ENCODE measurements at regions not wholly inside any gene's neighbourhood (a gene's known extent, or its start where the extent isn't known, plus 50 kb on each side); places are given as distances from the start of the nearest gene placed in this dataset.

- DNase-seq = no peak
These were observed 50.9 kb upstream of the GJA5 start for GRCh38 chr1:147811273-147811672.

- no peak for DNase-seq
These were observed 51.3 kb upstream of the GJA5 start for GRCh38 chr1:147811751-147812150.

DNA sequence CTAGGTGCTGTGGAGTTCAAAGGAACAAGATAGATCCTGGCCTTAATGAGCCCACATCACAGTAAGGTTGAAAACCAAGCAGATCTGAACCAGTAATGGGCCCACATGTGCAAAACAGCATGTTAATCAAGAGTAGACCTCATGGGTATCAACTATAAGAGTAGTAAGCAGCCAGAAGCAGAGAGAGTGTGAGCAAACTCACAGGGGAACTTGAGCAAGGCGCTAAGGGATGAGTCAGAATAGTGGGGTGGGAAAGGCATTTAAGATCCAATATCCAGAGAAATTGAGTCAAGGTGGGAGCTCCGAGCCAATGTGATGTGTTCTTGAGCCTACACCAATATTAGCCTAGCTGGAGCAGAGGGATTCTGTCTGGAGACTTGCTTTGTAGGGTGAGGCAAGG lies 52.4 kb upstream of the GJA5 start:
- DNase-seq = no peak

GRCh38 chr1:147815503-147815902 lies 55.1 kb upstream of the GJA5 start:
- DNase-seq = no peak

GRCh38 chr1:147820761-147821297 lies 60.4 kb upstream of the GJA5 start:
- no peak for DNase-seq

DNA sequence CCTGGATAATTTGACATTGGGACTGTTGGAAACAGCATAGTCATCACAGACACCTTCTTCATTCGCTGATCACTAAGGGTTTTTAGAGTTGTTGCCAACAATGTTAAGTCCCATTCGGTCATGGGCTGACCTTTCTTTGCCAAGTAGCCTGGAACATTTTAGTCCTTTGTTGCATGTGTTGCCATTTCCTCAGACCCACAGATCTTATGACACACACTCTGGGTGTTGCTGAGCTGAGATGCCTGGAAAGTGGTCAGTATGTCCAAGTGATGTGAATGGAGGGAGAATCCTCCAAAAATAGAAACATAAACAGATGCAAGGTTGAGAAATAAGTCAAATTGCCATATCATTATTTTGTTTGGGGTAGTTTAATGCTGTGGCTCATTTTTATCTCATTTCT lies 61.5 kb upstream of the GJA5 start:
- no peak for DNase-seq

DNA sequence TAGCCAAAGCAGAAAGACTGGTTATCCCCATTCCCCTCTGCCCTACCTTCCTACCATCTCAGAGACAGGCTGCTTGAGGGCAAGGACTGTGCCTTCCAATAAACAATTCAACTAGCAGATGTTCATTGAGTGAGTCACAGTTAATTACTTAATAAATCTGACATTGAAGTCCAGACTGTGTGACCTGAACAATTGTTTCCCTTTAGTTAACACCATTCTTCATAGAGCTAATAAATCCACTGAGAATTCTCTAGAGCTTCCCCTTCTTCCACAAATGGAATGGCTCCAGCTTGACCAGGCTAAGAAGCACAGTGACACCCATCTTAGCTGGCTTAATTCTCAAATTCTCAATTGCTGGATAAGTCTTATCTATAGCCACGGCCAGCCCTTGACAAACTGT lies 61.9 kb upstream of the GJA5 start:
- DNase-seq = no peak

GRCh38 chr1:147824001-147824400 lies 63.6 kb upstream of the GJA5 start:
- DNase-seq = no peak

- no peak for DNase-seq
These were observed 64.4 kb upstream of the GJA5 start for GRCh38 chr1:147824798-147825197.

GRCh38 chr1:147825586-147825985 lies 65.2 kb upstream of the GJA5 start:
- no peak for DNase-seq

DNA sequence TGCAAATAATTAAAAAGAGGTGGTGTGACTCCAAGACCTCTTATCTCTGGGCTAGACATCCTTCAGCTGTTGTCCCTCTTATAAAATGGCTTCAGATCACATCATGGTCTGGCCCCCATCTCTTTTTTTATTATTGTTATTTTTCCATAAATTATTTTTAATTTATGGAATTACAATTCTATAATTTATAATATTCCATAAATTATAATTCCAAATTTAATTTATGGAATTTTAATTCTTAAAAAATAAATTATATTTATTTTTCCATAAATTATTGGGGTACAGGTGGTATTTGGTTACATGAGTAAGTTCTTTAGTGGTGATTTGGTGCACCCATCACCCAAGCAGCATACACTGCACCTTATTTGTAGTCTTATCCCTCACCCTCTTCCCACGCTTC lies 65.9 kb upstream of the GJA5 start:
- no peak for DNase-seq

GRCh38 chr1:147833231-147833860 lies 69.2 kb upstream of the GJA8 start:
- DNase-seq = no peak

- DNase-seq = no peak
These were observed 68.4 kb upstream of the GJA8 start for GRCh38 chr1:147834181-147834580.

GRCh38 chr1:147834810-147835209 lies 67.8 kb upstream of the GJA8 start:
- DNase-seq = no peak

GRCh38 chr1:147837129-147837963 lies 65.2 kb upstream of the GJA8 start:
- DNase-seq = no peak

- no peak for DNase-seq
These were observed 64.7 kb upstream of the GJA8 start for GRCh38 chr1:147837964-147838292.

GRCh38 chr1:147840909-147841308 lies 61.7 kb upstream of the GJA8 start:
- DNase-seq = no peak

DNA sequence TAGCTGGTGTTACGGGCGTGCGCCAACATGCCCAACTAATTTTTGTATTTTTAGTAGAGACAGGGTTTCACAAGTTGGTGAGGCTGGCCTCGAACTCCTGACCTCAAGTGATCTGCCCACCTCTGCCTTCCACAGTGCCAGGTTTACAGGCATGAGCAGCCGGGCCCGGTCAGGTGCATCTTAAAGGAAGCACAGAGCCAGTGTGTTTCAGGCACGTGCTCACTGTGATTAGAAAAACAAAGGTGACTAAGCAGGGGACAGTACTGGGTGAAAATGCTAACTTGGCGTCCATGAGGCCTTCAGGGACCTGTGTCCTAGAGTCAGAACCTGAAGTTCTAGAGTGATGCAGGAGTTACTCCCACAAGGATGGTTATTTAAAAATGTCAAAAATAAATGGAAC lies 60.0 kb upstream of the GJA8 start:
- DNase-seq = no peak

DNA sequence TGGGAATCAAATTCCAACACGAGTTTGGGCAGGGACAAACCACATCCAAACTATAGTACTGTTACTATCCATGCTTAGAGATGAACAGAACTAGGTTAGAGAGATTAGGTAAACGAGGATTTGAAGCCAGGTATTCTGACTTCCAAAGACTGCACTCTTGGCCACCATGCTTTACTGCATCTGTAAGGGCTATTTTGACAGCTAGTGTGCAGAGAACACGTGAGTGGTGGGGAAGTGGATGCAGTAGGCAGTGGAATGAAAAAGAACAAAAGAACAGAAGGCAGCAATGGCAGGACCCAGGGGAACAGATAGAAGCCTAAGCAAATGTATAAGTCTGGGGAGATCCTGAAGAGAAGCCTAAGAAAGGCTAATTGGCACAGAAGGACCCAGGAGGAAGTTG lies 59.1 kb upstream of the GJA8 start:
- peak; percentile 26 for DNase-seq

DNA sequence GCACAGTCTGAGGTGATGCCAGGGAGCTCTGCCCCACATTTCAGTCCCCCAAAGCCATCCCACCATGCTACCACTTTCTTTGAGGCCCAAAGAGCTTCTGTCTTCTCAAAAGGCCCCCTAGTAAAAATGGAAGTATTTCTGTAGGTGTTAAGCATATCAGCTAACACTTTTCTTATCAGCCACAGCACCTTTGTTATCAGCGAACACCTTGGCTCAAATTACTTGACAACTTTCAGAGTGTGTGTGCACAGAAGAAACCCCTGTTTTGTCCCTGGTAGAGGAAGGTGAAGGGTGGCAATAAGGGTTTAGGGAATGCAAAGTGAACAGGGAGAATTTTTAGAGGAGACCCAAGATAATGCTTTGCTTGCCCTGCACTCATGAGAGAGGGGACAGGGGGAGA lies 54.8 kb upstream of the GJA8 start:
- no peak for DNase-seq

DNA sequence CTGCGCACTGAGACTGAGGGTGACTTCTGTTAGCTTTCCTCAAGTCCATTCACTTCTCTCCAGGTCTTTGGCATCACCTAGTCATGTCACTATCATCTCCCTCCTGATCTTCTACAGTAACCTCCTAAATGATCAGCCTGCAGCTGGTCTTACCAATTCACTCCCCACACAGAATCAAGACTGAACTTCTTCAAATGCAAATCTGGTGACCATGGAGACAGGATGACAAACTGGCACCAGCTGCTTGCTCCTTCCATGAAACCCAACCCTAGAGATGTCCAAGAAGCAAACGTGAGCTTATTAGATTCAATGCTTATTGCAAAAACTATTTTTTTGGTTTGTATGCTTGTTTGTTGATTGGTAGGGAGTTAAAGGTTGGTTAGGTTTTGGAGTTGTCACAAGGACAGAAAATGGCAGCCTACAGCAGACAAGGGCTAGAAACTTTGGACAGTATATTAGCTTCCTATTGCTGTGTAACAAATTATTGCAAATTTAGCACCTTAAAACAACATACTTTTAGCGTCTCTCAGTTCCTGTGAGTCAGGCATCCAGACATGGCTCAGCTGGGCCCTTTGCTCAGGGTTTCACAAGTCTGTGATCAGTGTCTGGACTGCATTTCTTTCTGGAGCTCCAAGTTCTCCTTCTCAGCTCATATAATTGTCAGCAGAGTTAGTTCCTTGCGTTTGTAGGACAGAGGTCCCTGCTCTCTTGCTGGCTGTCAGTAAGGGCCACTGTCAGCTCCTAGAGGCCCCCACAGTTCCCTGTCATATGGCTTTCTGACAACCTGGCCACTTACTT lies 53.3 kb upstream of the GJA8 start:
- no peak for DNase-seq

DNA sequence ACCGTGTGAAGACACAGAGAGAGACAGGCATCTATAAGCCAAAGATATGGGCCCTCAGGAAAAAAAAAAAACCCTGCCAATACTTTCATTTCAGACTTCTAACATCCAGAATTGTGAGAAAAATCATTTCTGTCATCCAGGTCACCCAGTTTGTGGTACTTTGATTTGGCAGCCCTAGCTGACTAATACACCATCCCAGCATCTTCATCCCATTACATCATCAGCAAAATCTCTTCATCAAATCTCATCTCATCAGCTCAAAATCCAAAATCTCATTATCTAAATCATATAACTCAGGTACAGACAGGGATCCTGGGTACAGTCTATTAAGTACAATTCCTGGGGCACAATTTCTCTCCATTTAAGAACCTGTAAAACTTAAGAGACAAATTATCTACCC lies 51.9 kb upstream of the GJA8 start:
- no peak for DNase-seq

GRCh38 chr1:147851149-147851548 lies 51.4 kb upstream of the GJA8 start:
- no peak for DNase-seq

DNA sequence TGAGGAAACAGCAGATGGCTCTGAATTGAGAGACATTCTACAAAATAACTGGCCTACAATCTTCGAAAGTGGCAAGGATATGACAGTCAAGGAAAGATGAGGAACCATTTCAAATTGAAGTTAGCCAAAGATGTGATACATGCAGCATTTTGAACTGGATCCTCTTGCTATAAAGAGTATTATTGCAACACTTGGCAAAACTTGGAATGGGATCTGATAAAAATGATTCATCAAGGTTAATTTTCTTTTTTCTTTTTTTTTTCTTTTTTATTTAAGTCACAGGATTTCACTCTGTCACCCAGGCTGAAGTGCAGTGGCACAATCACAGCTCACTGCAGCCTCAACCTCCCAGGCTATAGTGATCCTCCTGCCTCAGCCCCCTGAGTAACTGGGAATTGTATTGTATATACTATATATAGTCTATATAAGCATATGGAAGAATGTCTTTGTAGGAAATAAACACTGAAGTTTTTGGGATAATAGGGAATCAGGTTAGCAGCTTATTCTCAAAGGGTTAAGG lies 49.8 kb upstream of the GJA8 start:
- no peak for DNase-seq

Measured in NCI-H345 (cell line).